Peyer's patch (tissue), 4 donors: ENCODE measurements at regions not wholly inside any gene's neighbourhood (a gene's known extent, or its start where the extent isn't known, plus 50 kb on each side); places are given as distances from the start of the nearest gene placed in this dataset.

Experiments
- CTCF ChIP-seq, 6 experiments: fragments of 450-650 bp in 4 of 6; fragments of 200-600 bp in 2 of 6; sonication (generic) in 1 of 6; IDR thresholded peaks; one replicate each; pipeline ENCODE4 v1.5.1; 2017 to 2019; ENCODE audit warnings: antibody characterized with exemption in 6 of 6, mild to moderate bottlenecking in 3 of 6, moderate library complexity in 1 of 6
- POLR2A ChIP-seq, 2 donors: fragments of 450-650 bp; IDR thresholded peaks; one replicate each; pipeline ENCODE4 v1.5.1; 2017; ENCODE audit warnings: antibody characterized with exemption in 2 of 2, mild to moderate bottlenecking in 2 of 2, moderate library complexity in 2 of 2

GRCh38 chr15:91605576-91605975 lies 247.9 kb upstream of the SLCO3A1 start:
- no peak for TF ChIP-seq POLR2A (IDR thresholded peaks at IDR 0.05)
- TF ChIP-seq CTCF (IDR thresholded peaks at IDR 0.05): no peak
